ENCODE measurements at regions not wholly inside any gene's neighbourhood (a gene's known extent, or its start where the extent isn't known, plus 50 kb on each side); places are given as distances from the start of the nearest gene placed in this dataset.

GRCh38 chr2:120612931-120613330, 122.7 kb upstream of the GLI2 start:
- Histone ChIP-seq H3K9me3 (ENCODE audit: low read length) (no peaks in the 10 kb centered on the region), H4K20me1 (ENCODE audit: low read length) (no peaks in the 10 kb centered on the region), H3K9ac (ENCODE audit: low read length) (no peak overlapping the region), H3F3A (ENCODE audit: low read length, unreplicated experiment) (no peaks in the 10 kb centered on the region), H3K36me3 (ENCODE audit: low read depth, low read length) (no peaks in the 10 kb centered on the region), H3K4me1 (ENCODE audit: insufficient read depth, low read length) (no peaks in the 10 kb centered on the region), H3K4me3 (ENCODE audit: low read length) (no peak overlapping the region), H3K79me2 (ENCODE audit: low read length) (no peaks in the 10 kb centered on the region), H3K9me2 (replicated peaks; ENCODE audit: low read length) (no peaks in the 10 kb centered on the region), H3K27me3 (ENCODE audit: low read length) (no peaks in the 10 kb centered on the region), H3K27ac (ENCODE audit: low read length) (no peak overlapping the region), H3K4me2 (ENCODE audit: low read length) (no peak overlapping the region), H2AFZ (ENCODE audit: low read length) (no peak overlapping the region)
- TF ChIP-seq EZH2 (IDR thresholded peaks at IDR 0.05; ENCODE audit: low read length, unreplicated experiment) (no peak), EZH2phosphoT487 (IDR thresholded peaks at IDR 0.05; ENCODE audit: borderline replicate concordance, low read length) (no peak)
- TF ChIP-seq, protein P1, sequence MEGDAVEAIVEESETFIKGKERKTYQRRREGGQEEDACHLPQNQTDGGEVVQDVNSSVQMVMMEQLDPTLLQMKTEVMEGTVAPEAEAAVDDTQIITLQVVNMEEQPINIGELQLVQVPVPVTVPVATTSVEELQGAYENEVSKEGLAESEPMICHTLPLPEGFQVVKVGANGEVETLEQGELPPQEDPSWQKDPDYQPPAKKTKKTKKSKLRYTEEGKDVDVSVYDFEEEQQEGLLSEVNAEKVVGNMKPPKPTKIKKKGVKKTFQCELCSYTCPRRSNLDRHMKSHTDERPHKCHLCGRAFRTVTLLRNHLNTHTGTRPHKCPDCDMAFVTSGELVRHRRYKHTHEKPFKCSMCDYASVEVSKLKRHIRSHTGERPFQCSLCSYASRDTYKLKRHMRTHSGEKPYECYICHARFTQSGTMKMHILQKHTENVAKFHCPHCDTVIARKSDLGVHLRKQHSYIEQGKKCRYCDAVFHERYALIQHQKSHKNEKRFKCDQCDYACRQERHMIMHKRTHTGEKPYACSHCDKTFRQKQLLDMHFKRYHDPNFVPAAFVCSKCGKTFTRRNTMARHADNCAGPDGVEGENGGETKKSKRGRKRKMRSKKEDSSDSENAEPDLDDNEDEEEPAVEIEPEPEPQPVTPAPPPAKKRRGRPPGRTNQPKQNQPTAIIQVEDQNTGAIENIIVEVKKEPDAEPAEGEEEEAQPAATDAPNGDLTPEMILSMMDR (conservative IDR thresholded peaks at IDR 0.05; ENCODE audit: low read depth, low read length): no peak
- ChIA-PET POLR2A (ENCODE audit: unreplicated experiment) (no interaction called here), CTCF (no interaction called here)
- no TSS peak for BruUV-seq (replicated peaks)
- intact Hi-C loops (cut with micrococcal nuclease): no loop called here
- ATAC-seq (no peak), DNase-seq (no peak)

- intact Hi-C loops (cut with micrococcal nuclease): no loop called here
- ATAC-seq (no peak), DNase-seq (no peak)
- CTCF ChIA-PET: no interaction called here
- Histone ChIP-seq H3F3A (ENCODE audit: low read length, unreplicated experiment) (no peaks in the 10 kb centered on the region), H3K9me2 (replicated peaks; ENCODE audit: low read length) (no peaks in the 10 kb centered on the region), H3K4me2 (ENCODE audit: low read length) (no peak overlapping the region), H3K4me3 (ENCODE audit: low read length) (no peak overlapping the region), H3K27ac (ENCODE audit: low read length) (no peak overlapping the region), H3K9me3 (ENCODE audit: low read length) (no peaks in the 10 kb centered on the region), H3K79me2 (ENCODE audit: low read length) (no peaks in the 10 kb centered on the region), H4K20me1 (ENCODE audit: low read length) (no peaks in the 10 kb centered on the region), H3K27me3 (ENCODE audit: low read length) (no peaks in the 10 kb centered on the region), H3K36me3 (ENCODE audit: low read depth, low read length) (no peaks in the 10 kb centered on the region), H2AFZ (ENCODE audit: low read length) (no peak overlapping the region), H3K4me1 (ENCODE audit: insufficient read depth, low read length) (no peaks in the 10 kb centered on the region), H3K9ac (ENCODE audit: low read length) (no peak overlapping the region)
- TF ChIP-seq, protein P1 (conservative IDR thresholded peaks at IDR 0.05; ENCODE audit: low read depth, low read length): no peak
- no peak for TF ChIP-seq EZH2 (IDR thresholded peaks at IDR 0.05; ENCODE audit: low read length, unreplicated experiment)
- no peak for TF ChIP-seq EZH2phosphoT487 (IDR thresholded peaks at IDR 0.05; ENCODE audit: borderline replicate concordance, low read length)
- BruUV-seq (replicated peaks): no TSS peak
- POLR2A ChIA-PET (ENCODE audit: unreplicated experiment): no interaction called here
These were observed 121.7 kb upstream of the GLI2 start for GRCh38 chr2:120613742-120614571.

DNA sequence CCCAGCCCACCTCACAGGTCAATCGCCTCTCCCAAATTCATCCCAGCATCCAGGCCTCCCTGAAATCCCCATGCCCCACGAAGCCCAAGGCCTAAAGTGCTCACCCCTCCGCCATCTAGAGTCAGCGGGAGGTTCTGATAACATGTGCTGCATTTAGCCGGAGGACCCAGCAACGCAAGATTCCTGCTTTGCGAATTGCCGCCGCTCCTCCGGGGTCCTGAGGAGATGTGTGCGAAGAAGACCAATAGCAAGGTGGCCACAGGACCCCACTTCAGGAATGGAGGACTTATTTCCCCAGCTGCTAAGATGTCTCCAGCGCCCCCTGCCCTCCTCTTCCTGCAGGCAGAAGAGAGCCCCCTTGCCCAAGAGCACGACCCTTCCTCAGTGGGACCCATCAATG, 120.8 kb upstream of the GLI2 start:
- POLR2A ChIA-PET (ENCODE audit: unreplicated experiment): no interaction called here
- H3K27ac ChIP-seq (ENCODE audit: low read length): no peak overlapping the region
- no peak overlapping the region for H3K4me3 ChIP-seq (ENCODE audit: low read length)
- no peaks in the 10 kb centered on the region for H3K27me3 ChIP-seq (ENCODE audit: low read length)
- no peaks in the 10 kb centered on the region for H3K9me3 ChIP-seq (ENCODE audit: low read length)
- no peak overlapping the region for H3K9ac ChIP-seq (ENCODE audit: low read length)
- no peaks in the 10 kb centered on the region for H4K20me1 ChIP-seq (ENCODE audit: low read length)
- H2AFZ ChIP-seq (ENCODE audit: low read length): no peak overlapping the region
- H3K79me2 ChIP-seq (ENCODE audit: low read length): no peaks in the 10 kb centered on the region
- CTCF ChIA-PET: no interaction called here
- TF ChIP-seq EZH2 (IDR thresholded peaks at IDR 0.05; ENCODE audit: low read length, unreplicated experiment) (no peak), EZH2phosphoT487 (IDR thresholded peaks at IDR 0.05; ENCODE audit: borderline replicate concordance, low read length) (no peak)
- TF ChIP-seq, protein P1 (conservative IDR thresholded peaks at IDR 0.05; ENCODE audit: low read depth, low read length): no peak
- no peak for ATAC-seq
- H3F3A ChIP-seq (ENCODE audit: low read length, unreplicated experiment): no peaks in the 10 kb centered on the region
- BruUV-seq (replicated peaks): no TSS peak
- no peaks in the 10 kb centered on the region for H3K9me2 ChIP-seq (replicated peaks; ENCODE audit: low read length)
- no peak overlapping the region for H3K4me2 ChIP-seq (ENCODE audit: low read length)
- peaks cover 2% of the 10 kb centered on the region; the same call in 1 of the 2 replicates for H3K4me1 ChIP-seq (ENCODE audit: insufficient read depth, low read length)
- H3K36me3 ChIP-seq (ENCODE audit: low read depth, low read length): no peaks in the 10 kb centered on the region
- DNase-seq: no peak
- intact Hi-C loops (cut with micrococcal nuclease): no loop called here

Data from PC-3 (cell line).